DMS 273 treated with DMSO at 0.1 percent for 48 hours (cell line): ENCODE measurements at regions not wholly inside any gene's neighbourhood (a gene's known extent, or its start where the extent isn't known, plus 50 kb on each side); places are given as distances from the start of the nearest gene placed in this dataset.

Experiments
- DNase-seq: peaks from one replicate; lab custom pipeline; 2025; lab: John Stamatoyannopoulos, UW

DNA sequence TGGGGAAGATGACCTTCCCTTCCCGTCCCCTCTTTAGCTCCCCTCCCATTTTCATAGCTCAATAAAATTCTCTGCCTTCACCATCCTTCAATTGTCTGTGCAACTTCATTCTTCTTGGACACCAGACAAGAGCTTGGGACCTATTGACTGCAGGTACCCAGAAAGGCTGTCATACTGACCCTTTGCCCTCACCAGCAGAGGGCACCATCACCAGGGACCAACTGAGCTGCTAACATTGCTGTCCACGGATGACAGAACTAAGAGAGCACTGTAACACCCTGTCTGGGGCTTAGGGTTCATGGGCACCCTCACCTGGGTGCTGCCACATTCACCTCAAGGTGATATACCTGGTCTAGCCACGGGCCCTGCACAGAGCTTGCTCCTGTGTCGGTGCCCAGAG lies 141.3 kb upstream of the VCX3B start:
- DNase-seq = no peak

DNA sequence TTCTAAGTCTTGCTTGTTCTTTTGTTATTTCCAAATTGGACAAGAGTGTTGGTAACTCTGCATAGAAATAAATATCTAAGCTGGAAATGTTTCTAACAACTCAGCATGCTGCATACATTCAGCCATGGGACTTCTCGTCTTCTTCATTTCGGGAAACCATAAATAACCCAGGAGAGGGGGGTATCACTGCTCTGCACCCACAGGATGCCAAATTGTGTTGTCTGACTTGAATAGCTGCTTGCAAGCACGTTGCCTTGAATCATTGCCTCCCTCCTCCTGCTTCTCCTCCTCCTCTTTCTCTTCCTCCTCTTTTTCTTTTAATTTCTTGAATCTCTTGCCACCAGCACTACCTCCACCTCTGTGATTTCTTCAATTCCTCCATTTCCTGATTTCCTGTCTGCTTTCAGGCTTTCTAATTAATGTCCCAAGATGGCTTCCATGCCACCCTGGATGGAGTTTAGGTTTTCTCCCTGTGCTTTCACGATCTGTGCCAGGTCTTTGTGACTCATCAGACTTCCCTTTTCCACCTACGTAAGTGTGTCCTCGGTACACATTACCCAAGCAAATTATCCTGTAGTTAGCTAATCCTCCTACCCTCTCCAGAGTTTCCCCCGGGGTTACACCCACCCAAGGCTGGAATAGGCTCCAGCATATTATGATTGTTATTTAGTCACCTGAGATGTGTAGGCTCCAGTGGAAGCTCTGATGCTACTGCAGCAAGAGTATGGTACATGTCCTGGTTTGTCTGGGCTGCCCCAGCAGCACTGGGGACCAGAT lies 122.6 kb upstream of the VCX3B start:
- DNase-seq = no peak

DNA sequence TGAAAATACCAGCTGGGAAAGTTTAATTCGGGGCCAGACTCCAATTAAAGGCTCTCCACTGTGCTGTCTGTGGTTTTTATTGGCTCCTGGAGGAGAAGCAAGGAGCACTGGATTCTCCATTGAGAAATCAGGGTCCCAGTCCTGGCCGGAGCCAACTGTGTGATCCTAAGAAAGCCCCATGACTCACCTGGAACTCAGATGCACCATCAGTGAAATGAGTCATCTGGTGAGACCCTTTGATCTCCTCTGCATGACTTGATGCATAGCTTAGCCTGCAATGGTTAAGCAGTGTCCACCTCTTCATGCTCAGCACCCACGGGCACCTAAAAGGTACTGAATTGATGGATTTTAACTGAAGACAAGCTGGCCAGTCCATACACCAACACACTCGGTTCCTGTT lies 119.2 kb upstream of the VCX3B start:
- DNase-seq = no peak

DNA sequence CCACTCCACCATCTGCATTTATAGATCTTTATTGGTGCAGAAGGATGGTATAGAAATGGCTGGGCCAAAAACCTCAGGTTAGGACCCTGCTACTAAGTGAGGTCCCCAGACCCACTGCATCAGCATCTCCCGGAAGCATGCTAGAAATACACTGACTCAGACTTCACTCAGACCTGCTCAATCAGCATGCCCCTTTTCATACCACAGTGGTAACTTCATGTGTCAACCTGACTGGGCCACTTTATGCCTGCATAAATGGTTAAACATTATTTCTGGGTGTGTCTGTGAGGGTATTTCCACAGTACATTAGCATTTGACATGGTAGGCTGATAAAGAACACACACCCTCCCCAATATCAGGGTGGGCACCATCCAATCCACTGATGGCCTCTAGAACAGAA lies 118.6 kb upstream of the VCX3B start:
- no peak for DNase-seq

DNA sequence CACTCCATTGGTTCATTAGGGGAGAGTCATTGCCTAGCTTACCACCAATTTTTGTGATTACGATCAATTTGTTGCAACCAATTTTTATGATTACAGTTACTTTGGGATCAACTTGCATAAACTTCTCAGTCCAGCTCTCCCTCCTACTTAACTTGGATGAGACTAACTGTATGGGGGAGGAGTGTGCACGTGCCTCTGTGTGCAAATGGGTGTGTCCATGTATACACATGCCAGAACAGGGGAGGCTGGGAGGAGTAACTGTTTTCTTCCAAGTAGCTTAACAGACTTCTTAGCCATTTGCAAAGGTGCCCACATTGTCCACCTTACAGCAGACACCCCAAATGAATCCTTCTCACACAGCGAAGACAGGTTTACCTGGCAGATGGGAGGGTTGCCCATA lies 117.7 kb upstream of the VCX3B start:
- DNase-seq = no peak

DNA sequence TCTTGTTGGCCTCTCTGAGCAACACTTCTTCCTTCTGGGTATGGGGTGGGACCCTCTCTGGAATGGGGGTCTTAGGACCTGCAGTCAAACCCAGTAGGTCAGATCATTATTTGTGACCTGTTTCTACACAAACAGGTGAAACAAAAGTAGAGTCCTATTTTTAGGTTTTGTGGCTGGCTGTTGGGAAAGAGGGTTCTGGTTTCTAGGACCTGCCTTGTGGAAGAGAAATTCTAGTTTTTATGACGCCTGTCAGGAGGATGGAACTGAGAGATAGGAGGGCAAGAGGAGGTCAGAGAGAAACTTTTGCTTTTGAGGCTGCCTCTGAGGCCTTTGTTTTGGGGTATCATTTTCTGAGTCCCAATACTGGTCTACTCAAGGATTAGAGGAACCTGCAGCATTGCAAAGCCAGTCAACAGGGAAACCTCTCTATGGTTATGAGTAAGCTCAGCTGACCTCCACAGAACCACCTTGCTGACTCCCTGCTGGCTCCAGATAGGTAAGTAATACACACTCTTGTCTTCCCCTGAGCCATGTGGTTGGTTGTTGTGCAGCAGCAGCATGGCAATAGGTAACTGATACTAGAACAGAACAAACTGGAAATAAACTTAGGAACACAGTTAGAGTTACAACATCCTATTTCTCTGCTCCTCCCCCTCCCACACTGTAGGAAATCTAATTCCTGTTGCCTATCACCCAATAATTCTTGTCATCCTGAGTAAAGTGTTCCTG lies 114.7 kb upstream of the VCX3B start:
- no peak for DNase-seq

DNA sequence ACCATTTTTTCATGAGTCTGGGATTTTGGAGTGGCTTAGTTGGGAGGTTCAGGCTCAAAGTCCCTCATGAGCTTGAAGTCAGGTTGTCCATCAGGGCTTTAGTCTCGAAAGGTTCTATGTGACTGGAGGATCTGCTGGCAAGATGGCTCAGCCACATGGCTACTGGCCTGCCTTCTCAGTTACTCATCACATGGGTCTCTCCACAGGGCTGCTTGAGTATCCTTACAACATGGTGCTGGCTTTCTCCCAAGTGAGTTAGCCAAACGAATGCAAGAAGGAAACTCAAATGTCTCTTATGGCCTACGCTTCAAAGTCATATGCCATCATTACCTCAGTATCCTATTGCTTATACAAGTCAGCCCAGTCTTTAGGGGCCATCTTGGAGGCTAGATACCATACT lies 106.3 kb upstream of the VCX3B start:
- no peak for DNase-seq

DNA sequence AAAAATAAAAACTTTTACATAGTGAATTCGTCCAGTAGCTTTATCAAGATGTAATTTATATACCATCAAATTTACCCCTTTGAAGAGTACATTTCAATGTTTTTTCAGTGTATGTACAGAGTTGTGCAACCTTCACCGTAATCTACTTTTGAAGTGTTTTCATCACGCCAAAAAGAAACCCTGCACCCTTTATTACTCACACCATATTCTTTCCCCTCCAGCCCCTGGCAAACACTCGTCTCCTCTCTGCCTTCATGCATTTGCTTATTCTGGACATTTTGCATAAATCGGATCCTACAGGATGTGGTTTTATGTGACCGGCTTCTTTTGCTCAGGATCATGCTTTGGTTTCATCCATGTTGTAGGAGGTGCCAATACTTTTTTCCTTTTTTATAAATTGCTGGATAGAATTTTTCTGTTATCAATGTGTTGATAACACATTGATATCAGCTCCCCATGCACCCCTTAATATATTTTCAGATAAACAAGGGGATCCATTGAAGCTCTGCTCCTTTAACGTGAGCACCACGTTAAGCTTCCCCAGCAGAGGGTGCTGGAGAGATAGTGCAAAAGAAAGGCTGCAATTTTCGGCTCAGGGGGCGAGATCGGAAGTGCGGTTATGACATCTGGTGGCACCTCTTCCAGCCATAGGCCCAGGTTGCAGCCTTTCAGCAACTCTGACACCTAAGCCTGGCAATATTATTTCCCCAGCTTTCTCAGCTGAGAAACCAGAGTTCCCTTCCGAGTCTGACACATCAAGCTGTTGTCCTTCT lies 100.1 kb upstream of the VCX3B start:
- DNase-seq = peak; percentile 52

DNA sequence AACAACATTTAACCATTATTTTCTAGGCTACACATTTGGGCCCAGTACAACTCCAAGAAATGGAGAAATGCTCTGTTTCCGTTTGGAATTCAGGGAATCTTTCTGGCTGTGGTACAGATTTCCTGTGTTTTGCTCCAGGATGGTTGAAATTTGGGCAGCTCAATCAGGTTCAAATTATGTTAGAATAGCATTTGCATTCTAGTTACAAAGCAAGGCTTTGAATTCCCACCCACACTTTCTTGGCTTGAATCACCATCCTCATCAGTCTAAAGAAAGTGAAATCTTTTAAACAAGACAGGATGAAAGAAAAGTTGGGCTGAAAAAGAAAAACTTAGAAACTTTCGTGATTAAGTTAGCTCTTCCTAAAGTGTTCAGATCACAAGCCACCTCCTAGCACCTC lies 98.1 kb upstream of the VCX3B start:
- DNase-seq = no peak

DNA sequence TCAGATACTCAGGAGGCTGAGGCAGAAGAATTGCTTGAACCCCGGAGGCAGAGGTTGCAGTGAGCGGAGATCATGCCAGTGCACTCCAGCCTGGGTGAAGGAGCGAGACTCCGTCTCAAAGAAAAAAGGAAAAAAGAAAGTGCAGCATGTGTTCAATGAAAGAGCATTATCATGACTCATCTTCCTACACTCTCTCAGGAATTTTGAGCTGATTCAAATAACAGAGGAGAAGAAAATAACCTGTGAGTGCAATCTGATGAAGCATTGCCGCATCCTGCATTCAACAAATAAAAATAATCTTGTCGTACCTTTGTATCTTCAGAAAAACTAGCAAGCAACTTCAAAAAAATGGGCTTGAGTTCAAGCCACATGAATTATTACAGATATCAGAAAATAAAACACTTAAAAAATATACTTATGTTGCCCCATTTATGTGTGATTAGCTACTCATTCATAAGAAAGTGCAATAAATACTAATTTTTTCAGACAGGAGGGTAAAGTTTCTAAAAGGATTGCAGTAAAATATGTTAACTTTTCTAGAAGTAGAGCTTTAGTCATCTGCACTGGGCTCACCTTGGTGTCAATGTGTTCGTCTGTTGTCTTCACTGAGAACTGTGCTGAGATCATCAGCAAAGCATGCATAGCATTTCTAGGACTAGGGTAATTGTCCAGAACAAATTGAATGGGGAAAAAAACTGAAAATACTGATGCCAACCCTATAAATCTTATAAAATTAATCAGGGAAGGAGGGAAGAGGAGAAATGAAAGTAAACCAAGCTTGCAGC lies 90.4 kb upstream of the VCX3B start:
- DNase-seq = no peak

DNA sequence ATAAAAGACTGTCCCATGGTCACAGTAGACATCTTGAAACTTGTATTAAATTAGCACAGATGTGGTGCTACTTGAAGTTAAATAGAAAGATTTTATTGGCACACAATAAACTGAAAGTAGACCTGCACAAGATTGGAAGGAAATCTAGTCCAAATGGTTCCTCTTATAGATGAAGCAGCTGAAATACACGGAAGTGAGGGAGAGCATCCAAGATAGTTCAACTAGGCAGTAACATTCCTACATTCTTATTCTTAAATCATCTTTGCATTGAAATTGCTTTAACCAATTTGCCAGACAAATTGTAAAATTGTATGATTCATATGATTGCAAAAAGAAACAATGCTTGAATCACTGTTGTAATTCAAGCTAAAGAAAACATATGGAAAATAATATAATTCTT lies 87.6 kb upstream of the VCX3B start:
- DNase-seq = no peak

DNA sequence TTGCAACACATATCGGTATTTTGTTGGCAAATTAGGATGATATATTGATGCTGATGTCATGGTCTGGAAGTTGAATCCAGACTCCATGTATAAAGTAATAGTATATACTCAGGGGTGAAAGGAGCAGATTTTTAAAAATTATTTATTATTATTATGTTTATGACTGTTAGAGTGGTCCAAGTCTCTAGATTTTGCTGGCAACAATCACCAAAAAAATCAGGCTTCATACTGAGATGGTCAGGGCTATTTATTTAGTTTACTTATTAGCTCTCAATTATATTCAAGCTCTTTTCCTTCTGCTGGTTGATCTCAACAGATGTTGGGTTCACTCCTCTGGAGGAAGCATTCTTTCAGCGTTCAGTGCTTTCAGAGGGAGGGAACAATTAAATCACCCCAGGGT lies 73.9 kb upstream of the VCX3B start:
- DNase-seq = no peak

DNA sequence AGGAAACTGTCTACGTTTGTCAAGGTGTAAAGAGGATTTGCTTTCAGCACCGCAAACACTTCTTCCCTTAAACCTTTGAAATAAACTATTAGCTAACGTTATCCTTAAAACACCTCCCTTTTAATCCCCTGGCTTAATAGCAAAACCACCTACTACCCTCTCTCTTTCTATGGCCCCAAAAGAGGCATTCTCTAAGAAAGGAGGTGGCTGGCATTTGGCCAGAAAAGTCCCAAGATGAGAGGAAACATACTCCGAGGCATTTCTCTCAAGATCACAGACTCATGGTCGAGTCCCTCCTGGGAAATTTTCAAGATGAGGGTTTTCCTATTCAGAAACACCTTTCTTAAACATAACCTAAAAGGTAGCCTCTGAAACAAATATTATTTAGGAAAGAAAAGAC lies 60.6 kb upstream of the VCX3B start:
- DNase-seq = no peak

DNA sequence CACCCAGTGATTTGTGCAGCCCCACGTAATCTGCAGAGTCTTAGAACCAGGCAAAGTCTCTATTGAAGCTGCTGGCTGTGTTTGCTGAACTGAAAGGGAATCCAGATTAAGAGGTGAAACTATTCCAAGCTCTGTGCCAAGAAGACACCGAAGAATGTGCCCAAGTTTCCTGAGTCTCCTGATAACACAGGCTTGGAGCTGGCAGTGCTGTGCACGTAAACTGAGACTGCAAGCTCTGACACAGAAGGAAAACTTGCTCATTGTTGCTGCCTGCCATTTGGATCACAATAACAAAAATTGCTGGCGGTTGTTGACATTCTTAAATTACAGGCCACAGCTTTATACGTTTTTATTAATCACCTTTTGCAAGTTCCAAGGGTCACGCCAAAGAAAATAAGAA lies 60.2 kb upstream of the VCX3B start:
- no peak for DNase-seq

DNA sequence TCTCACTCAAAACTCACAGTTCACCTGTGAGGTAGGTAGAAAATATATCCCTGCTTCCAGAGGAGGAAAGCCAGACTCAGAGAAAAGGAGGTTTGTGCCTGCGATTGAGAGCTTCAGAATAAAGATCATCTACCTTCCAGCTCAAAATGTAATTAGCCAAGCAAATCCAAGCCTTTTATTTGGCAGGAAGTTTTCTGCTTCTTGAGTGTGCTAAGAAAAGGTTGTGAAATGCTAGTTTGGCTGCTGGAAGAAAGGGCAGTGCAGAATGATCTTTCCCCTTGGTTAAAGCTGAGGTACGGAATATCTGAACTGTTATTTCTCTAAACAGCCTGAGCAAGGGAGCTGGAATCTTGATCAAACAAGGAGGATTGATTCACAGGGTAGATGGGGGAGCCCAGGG lies 59.7 kb upstream of the VCX3B start:
- no peak for DNase-seq

DNA sequence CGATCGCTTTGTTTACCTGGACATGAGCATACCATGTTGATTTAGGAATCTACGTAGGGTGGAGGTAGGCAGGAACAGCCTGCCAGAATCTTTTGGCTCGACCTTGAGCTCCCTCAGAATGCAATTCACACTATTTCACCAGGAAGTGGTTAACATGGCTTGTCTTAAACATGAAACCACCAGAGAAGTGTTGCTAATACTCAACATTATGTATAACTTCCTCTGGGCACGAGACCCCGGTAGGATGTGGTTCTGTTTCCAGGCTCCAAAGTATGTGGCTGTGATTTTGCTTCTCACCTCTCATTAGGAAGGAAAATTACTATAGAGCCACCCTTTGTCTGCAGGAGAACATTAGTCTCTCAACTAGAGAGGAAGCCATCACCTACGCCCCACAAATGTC lies 59.0 kb upstream of the VCX3B start:
- DNase-seq = no peak

DNA sequence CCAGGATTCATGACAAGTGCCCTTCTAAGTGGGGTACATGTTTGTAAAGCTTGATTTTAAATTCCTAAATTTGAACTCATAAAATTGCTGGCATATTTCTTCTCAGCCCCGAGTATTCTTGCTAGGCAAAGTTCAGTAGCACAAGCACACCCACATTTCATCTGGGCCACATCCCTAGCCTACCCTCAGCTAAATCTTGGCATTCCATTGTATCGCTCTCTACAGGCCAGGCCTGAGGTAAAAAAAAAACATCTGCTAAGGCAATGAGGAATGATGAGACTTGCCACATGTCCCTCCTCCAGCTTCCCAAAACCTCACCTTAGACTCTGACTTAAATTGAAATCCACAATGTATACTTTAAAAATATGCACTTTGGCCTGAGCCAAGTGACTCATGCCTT lies 51.4 kb upstream of the VCX3B start:
- DNase-seq = no peak
